B cell (primary cell): ENCODE measurements at regions not wholly inside any gene's neighbourhood (a gene's known extent, or its start where the extent isn't known, plus 50 kb on each side); places are given as distances from the start of the nearest gene placed in this dataset.

ENCODE experiments used
- EZH2 ChIP-seq: IDR thresholded peaks from 2 replicates; pipeline ENCODE4 v1.6.1; 2012; ENCODE audit warnings: borderline replicate concordance, low read depth, mild to moderate bottlenecking, moderate library complexity, low read length; ENCODE audit not compliant: insufficient read depth, poor library complexity, severe bottlenecking
- TF ChIP-seq, protein P1 (sequence below): fragments of 200-600 bp; IDR thresholded peaks from one replicate; pipeline ENCODE4 v1.8.0; 2022; ENCODE audit warnings: antibody characterized with exemption, mild to moderate bottlenecking

DNA sequence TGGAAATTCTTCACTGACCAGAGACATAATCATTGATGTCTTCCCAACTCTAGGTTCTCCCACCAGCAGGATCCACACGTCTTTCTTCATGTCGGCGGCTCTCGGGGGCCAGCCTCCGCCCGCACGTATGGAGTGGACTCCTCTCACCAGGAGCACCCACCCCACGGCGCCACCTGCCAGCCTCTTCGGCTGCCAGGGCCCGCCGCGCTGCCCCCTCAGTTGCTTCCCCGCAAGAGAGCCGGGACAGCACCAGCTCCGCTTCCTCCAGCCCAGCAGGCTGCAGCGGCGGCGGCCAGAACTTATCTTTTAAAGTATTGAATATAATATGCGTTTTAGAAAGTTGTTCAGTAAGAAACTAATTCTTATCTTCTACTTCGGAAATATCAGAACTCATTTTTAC lies 273.5 kb downstream of the LIPI start:
- TF ChIP-seq, protein P1, sequence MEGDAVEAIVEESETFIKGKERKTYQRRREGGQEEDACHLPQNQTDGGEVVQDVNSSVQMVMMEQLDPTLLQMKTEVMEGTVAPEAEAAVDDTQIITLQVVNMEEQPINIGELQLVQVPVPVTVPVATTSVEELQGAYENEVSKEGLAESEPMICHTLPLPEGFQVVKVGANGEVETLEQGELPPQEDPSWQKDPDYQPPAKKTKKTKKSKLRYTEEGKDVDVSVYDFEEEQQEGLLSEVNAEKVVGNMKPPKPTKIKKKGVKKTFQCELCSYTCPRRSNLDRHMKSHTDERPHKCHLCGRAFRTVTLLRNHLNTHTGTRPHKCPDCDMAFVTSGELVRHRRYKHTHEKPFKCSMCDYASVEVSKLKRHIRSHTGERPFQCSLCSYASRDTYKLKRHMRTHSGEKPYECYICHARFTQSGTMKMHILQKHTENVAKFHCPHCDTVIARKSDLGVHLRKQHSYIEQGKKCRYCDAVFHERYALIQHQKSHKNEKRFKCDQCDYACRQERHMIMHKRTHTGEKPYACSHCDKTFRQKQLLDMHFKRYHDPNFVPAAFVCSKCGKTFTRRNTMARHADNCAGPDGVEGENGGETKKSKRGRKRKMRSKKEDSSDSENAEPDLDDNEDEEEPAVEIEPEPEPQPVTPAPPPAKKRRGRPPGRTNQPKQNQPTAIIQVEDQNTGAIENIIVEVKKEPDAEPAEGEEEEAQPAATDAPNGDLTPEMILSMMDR, result no peak
- TF ChIP-seq EZH2, result no peak
